HL-60/S4 treated with retinoic acid at 250 ng/mL for 4 days and 3 days (cell line): ENCODE measurements at regions not wholly inside any gene's neighbourhood (a gene's known extent, or its start where the extent isn't known, plus 50 kb on each side); places are given as distances from the start of the nearest gene placed in this dataset.
"Not testable (repeated sequence)": the region's sequence is repeated elsewhere in the genome, so short reads cannot be mapped to it uniquely, and the experiment has no call there.

Experiments
- in situ Hi-C: fragments of 300-500 bp; cut with MboI; formaldehyde crosslinking; loops from 2 replicates; pipeline ENCODE4 v1.7.0; 2022; ENCODE audit warnings: low sequenced_read_pairs

- in situ Hi-C loops, result no loop called here
These were observed 394.2 kb downstream of the AGTPBP1 start for GRCh38 chr9:85347541-85347940.

- in situ Hi-C loops, result no loop called here
These were observed 396.9 kb downstream of the AGTPBP1 start for GRCh38 chr9:85344901-85345300.

GRCh38 chr9:85339338-85339737, 402.4 kb downstream of the AGTPBP1 start:
- in situ Hi-C loops, result no loop called here

- in situ Hi-C loops, result no loop called here
These were observed 407.5 kb downstream of the AGTPBP1 start for GRCh38 chr9:85334228-85334627.

- in situ Hi-C loops, result no loop called here
These were observed 409.3 kb downstream of the AGTPBP1 start for GRCh38 chr9:85332487-85332886.

- in situ Hi-C loops, result no loop called here
These were observed 410.1 kb downstream of the AGTPBP1 start for GRCh38 chr9:85331626-85332025.

GRCh38 chr9:85322592-85322991, 419.2 kb downstream of the AGTPBP1 start:
- in situ Hi-C loops, result no loop called here

GRCh38 chr9:85321561-85321960, 420.2 kb downstream of the AGTPBP1 start:
- in situ Hi-C loops, result no loop called here

GRCh38 chr9:85319936-85320656, 421.7 kb downstream of the AGTPBP1 start:
- in situ Hi-C loops, result no loop called here

- in situ Hi-C loops, result not testable (repeated sequence)
These were observed 426.2 kb downstream of the AGTPBP1 start for GRCh38 chr9:85315535-85315934.

- in situ Hi-C loops, result no loop called here
These were observed 431.2 kb downstream of the AGTPBP1 start for GRCh38 chr9:85310573-85310972.

GRCh38 chr9:85303757-85304134, 438.0 kb downstream of the AGTPBP1 start:
- in situ Hi-C loops, result no loop called here

- in situ Hi-C loops, result no loop called here
These were observed 438.6 kb downstream of the AGTPBP1 start for GRCh38 chr9:85302938-85303756.

GRCh38 chr9:85298499-85298898, 443.3 kb downstream of the AGTPBP1 start:
- in situ Hi-C loops, result no loop called here

- in situ Hi-C loops, result not testable (repeated sequence)
These were observed 446.5 kb downstream of the AGTPBP1 start for GRCh38 chr9:85295244-85295643.

GRCh38 chr9:85292261-85292660, 449.5 kb downstream of the AGTPBP1 start:
- in situ Hi-C loops, result no loop called here

GRCh38 chr9:85291266-85291665, 450.5 kb downstream of the AGTPBP1 start:
- in situ Hi-C loops, result no loop called here

GRCh38 chr9:85290019-85290418, 451.7 kb downstream of the AGTPBP1 start:
- in situ Hi-C loops, result no loop called here

GRCh38 chr9:85289142-85289541, 452.6 kb downstream of the AGTPBP1 start:
- in situ Hi-C loops, result no loop called here

GRCh38 chr9:85283421-85283820, 458.3 kb downstream of the AGTPBP1 start:
- in situ Hi-C loops, result no loop called here

- in situ Hi-C loops, result no loop called here
These were observed 463.0 kb downstream of the AGTPBP1 start for GRCh38 chr9:85278769-85279168.

- in situ Hi-C loops, result no loop called here
These were observed 465.0 kb downstream of the AGTPBP1 start for GRCh38 chr9:85276741-85277140.
